ENCODE measurements at regions not wholly inside any gene's neighbourhood (a gene's known extent, or its start where the extent isn't known, plus 50 kb on each side); places are given as distances from the start of the nearest gene placed in this dataset.

- Histone ChIP-seq H3K36me3 (no peaks in the 10 kb centered on the region), H3K9me3 (no peaks in the 10 kb centered on the region), H3K4me3 (no peak overlapping the region), H3K27ac (no peak overlapping the region), H3K4me1 (no peaks in the 10 kb centered on the region), H3K27me3 (no peaks in the 10 kb centered on the region)
- intact Hi-C loops (cut with DNase I), result no loop called here
- DNase-seq (ENCODE audit: extremely low spot score in 2 of 2), result no peak
- TF ChIP-seq POLR2A (IDR thresholded peaks at IDR 0.05) (no peak), POLR2AphosphoS5 (IDR thresholded peaks at IDR 0.05; ENCODE audit: insufficient read depth in 1 of 2, low read depth in 1 of 2) (no peak)
- TF ChIP-seq, protein P1, sequence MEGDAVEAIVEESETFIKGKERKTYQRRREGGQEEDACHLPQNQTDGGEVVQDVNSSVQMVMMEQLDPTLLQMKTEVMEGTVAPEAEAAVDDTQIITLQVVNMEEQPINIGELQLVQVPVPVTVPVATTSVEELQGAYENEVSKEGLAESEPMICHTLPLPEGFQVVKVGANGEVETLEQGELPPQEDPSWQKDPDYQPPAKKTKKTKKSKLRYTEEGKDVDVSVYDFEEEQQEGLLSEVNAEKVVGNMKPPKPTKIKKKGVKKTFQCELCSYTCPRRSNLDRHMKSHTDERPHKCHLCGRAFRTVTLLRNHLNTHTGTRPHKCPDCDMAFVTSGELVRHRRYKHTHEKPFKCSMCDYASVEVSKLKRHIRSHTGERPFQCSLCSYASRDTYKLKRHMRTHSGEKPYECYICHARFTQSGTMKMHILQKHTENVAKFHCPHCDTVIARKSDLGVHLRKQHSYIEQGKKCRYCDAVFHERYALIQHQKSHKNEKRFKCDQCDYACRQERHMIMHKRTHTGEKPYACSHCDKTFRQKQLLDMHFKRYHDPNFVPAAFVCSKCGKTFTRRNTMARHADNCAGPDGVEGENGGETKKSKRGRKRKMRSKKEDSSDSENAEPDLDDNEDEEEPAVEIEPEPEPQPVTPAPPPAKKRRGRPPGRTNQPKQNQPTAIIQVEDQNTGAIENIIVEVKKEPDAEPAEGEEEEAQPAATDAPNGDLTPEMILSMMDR (IDR thresholded peaks at IDR 0.05), result no peak
Measured at GRCh38 chr7:15853832-15854470, 167.5 kb upstream of the MEOX2 start.

- Histone ChIP-seq H3K27ac (no peak overlapping the region), H3K27me3 (no peaks in the 10 kb centered on the region), H3K9me3 (no peaks in the 10 kb centered on the region), H3K4me3 (no peak overlapping the region), H3K36me3 (no peaks in the 10 kb centered on the region), H3K4me1 (no peaks in the 10 kb centered on the region)
- TF ChIP-seq, protein P1 (IDR thresholded peaks at IDR 0.05), result no peak
- no peak for TF ChIP-seq POLR2AphosphoS5 (IDR thresholded peaks at IDR 0.05; ENCODE audit: insufficient read depth in 1 of 2, low read depth in 1 of 2)
- TF ChIP-seq POLR2A (IDR thresholded peaks at IDR 0.05), result no peak
- intact Hi-C loops (cut with DNase I), result no loop called here
- no peak for DNase-seq (ENCODE audit: extremely low spot score in 2 of 2)
Measured at GRCh38 chr7:15851201-15851600, 164.7 kb upstream of the MEOX2 start.

DNA sequence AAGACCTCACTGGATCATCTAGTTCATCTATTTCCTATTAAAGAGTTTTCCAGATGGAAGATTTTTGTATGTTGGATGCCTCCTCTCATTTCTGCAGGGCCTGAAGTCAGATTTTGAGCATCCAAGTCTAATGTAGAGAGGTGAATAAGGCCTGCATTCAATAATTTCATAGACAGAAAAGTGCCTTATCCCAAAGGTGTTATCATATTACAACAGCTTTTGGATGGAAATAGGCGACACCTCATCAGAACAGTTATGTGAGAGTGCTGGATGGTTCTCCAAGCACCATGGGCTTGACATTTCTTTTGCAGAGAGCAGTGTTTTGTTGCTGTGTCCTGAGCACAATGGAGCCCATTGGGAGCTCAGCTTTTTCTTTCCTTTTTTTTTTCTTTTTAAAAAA, 162.4 kb upstream of the MEOX2 start:
- no peak overlapping the region for H3K27ac ChIP-seq
- H3K4me1 ChIP-seq, result no peaks in the 10 kb centered on the region
- H3K27me3 ChIP-seq, result no peaks in the 10 kb centered on the region
- TF ChIP-seq POLR2AphosphoS5 (IDR thresholded peaks at IDR 0.05; ENCODE audit: insufficient read depth in 1 of 2, low read depth in 1 of 2) (no peak), POLR2A (IDR thresholded peaks at IDR 0.05) (no peak)
- TF ChIP-seq, protein P1 (IDR thresholded peaks at IDR 0.05), result no peak
- no peak overlapping the region for H3K4me3 ChIP-seq
- intact Hi-C loops (cut with DNase I), result no loop called here
- H3K36me3 ChIP-seq, result no peaks in the 10 kb centered on the region
- no peaks in the 10 kb centered on the region for H3K9me3 ChIP-seq
- DNase-seq (ENCODE audit: extremely low spot score in 2 of 2), result no peak

DNA sequence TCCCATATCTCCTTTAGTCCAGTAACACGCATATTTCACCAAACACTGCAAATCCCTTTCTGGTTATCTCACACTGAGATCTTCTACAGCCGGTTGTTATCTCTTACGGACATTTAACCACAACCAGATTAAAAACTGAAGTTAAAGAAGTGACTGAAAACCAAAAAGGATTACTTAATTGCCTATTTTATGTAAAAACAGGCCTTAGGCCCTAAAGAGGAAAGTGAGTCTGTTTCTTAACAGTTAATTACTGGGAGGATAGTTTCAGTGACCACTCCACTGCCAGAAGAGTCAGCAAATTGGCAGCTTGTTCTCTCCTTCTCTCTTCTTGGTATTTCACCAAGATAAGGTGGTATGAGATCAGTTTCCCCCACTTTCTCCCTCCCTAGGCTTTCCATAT, 161.9 kb upstream of the MEOX2 start:
- DNase-seq (ENCODE audit: extremely low spot score in 2 of 2), result no peak
- Histone ChIP-seq H3K4me1 (no peaks in the 10 kb centered on the region), H3K27ac (no peak overlapping the region), H3K36me3 (no peaks in the 10 kb centered on the region), H3K4me3 (no peak overlapping the region), H3K9me3 (no peaks in the 10 kb centered on the region), H3K27me3 (no peaks in the 10 kb centered on the region)
- TF ChIP-seq POLR2A (IDR thresholded peaks at IDR 0.05) (no peak), POLR2AphosphoS5 (IDR thresholded peaks at IDR 0.05; ENCODE audit: insufficient read depth in 1 of 2, low read depth in 1 of 2) (no peak)
- TF ChIP-seq, protein P1 (IDR thresholded peaks at IDR 0.05), result no peak
- intact Hi-C loops (cut with DNase I), result no loop called here

- intact Hi-C loops (cut with DNase I), result no loop called here
Measured at GRCh38 chr7:15845868-15846267, 159.4 kb upstream of the MEOX2 start.

More at GRCh38 chr7:15845868-15846267, 159.4 kb upstream of the MEOX2 start:
- no peak overlapping the region for H3K4me3 ChIP-seq
- TF ChIP-seq POLR2AphosphoS5 (IDR thresholded peaks at IDR 0.05; ENCODE audit: insufficient read depth in 1 of 2, low read depth in 1 of 2), result no peak
- no peak for DNase-seq (ENCODE audit: extremely low spot score in 2 of 2)
- H3K27me3 ChIP-seq, result no peaks in the 10 kb centered on the region
- H3K4me1 ChIP-seq, result no peaks in the 10 kb centered on the region
- no peaks in the 10 kb centered on the region for H3K9me3 ChIP-seq
- H3K36me3 ChIP-seq, result no peaks in the 10 kb centered on the region
- no peak overlapping the region for H3K27ac ChIP-seq

Measured in vagina (tissue), 2 donors.